ENCODE measurements at regions not wholly inside any gene's neighbourhood (a gene's known extent, or its start where the extent isn't known, plus 50 kb on each side); places are given as distances from the start of the nearest gene placed in this dataset.
"Not testable (repeated sequence)": the region's sequence is repeated elsewhere in the genome, so short reads cannot be mapped to it uniquely, and the experiment has no call there.

DNA sequence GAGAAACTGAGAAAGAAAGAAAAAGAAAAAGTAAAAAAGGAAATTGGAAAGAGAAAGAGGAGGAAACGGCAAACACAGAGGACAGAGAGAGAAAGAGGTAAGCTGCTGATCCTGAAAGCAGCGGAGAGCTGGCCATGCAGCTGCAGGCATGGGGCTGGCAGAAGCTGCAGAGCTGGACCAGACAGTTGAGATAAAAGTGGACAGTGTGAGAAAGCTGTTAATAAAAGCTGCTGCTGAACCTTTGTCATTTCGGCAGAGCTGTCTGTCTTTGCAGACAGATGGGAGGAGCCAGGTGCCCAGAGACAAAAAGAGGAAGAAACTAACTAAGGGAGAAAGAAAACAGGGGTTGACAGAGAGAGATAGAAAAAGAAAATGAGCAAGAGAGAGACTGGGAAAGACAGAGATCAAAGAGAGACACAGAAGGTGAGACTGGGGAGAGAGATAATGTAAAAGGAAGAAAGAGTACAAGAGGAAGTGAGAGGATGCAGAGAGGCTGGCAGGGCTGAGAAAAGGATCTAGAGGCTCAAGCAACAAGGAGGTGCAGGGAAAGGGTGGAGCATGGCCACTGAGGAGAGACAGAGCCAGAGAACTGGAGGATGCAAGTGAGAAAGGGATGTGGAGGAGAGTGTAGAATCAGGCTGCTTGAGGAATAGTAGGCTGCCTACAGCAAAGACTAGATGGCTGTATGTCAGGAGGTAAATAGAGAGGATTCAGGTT is 376.8 kb upstream of the FGF16 start:
- Histone ChIP-seq H3K4me3 (ENCODE audit: low read length) (no peak overlapping the region), H3K9ac (ENCODE audit: low read depth, low read length) (no peak overlapping the region), H3K27me3 (ENCODE audit: insufficient read depth, low read length) (no peaks in the 10 kb centered on the region), H3K4me1 (ENCODE audit: insufficient read depth, low read length) (no peaks in the 10 kb centered on the region), H3K36me3 (ENCODE audit: insufficient read depth, low read length) (no peaks in the 10 kb centered on the region), H3K9me3 (ENCODE audit: insufficient read depth, low read depth, low read length) (no peaks in the 10 kb centered on the region), H3K27ac (ENCODE audit: low read depth, low read length) (no peak overlapping the region)
- 60% methylated on average over 3 of the region's 3 CpGs for WGBS

DNA sequence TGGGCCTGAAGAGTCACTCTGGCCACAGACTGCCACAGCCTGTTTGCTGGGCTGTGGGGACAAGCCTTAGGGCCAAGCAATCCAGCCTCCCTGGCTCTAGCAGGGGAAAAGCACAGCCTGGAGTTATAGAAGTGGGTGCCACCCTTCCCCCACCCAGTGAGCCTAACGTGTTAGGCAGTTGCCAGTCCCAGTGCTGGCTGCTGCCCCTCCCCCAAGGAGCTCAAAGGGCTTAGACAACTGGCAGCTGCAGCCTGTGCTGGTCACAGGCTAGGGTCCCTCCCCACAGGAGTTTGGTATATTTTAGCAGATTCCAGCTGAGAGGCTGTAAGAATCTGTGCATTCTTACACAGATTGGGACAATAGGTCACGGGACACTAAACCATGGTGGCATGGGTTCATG is 370.3 kb upstream of the FGF16 start:
- no peaks in the 10 kb centered on the region for H3K36me3 ChIP-seq (ENCODE audit: insufficient read depth, low read length)
- H3K27me3 ChIP-seq (ENCODE audit: insufficient read depth, low read length) = no peaks in the 10 kb centered on the region
- no peak overlapping the region for H3K9ac ChIP-seq (ENCODE audit: low read depth, low read length)
- no peak overlapping the region for H3K27ac ChIP-seq (ENCODE audit: low read depth, low read length)
- 56% methylated on average over 2 of the region's 2 CpGs for WGBS
- H3K4me1 ChIP-seq (ENCODE audit: insufficient read depth, low read length) = no peaks in the 10 kb centered on the region
- no peaks in the 10 kb centered on the region for H3K9me3 ChIP-seq (ENCODE audit: insufficient read depth, low read depth, low read length)
- no peak overlapping the region for H3K4me3 ChIP-seq (ENCODE audit: low read length)

DNA sequence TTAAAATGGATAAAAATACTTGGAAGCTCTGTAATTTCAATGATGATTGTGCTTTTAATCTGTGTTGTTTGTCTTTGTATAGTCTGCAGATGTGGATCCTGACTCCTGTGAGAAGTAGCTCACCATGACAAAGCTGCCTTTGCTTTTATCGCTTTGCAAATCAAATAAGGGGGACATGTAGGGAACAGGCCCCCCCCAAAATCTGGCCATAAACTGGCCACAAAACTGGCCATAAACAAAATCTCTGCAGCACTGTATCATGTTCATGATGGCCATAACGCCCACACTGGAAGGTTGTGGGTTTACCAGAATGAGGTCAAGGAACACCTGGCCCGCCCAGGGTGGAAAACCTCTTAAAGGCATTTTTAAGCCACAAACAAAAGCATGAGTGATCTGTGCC is 366.0 kb upstream of the FGF16 start:
- 91% methylated on average over 3 of the region's 3 CpGs for WGBS
- H3K4me1 ChIP-seq (ENCODE audit: insufficient read depth, low read length); H3K27me3 ChIP-seq (ENCODE audit: insufficient read depth, low read length); H3K27ac ChIP-seq (ENCODE audit: low read depth, low read length); H3K9ac ChIP-seq (ENCODE audit: low read depth, low read length); H3K4me3 ChIP-seq (ENCODE audit: low read length); H3K9me3 ChIP-seq (ENCODE audit: insufficient read depth, low read depth, low read length); H3K36me3 ChIP-seq (ENCODE audit: insufficient read depth, low read length): not testable (repeated sequence)

DNA sequence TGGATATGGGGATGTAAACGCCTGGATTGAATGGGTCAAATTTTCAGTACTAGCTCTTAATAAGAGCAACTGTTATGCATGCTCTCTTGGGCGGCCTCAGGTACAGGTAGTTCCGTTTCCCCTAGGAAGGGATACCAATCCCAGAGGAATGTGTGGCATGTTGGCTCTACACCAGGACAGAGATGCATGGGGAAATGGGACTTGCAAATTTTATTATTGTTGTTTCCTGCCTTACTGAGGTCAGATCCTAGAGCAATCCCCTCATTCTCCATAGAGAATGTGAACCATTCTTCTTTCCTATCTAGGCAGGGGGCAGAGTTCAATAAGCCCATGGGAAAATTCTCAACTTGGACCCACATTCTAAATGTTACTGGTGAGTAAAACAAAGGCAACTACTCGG is 361.8 kb upstream of the FGF16 start:
- no peaks in the 10 kb centered on the region for H3K27me3 ChIP-seq (ENCODE audit: insufficient read depth, low read length)
- no peak overlapping the region for H3K9ac ChIP-seq (ENCODE audit: low read depth, low read length)
- WGBS = 100% methylated on average over 4 of the region's 4 CpGs
- no peak overlapping the region for H3K4me3 ChIP-seq (ENCODE audit: low read length)
- no peak overlapping the region for H3K27ac ChIP-seq (ENCODE audit: low read depth, low read length)
- no peaks in the 10 kb centered on the region for H3K4me1 ChIP-seq (ENCODE audit: insufficient read depth, low read length)
- no peaks in the 10 kb centered on the region for H3K9me3 ChIP-seq (ENCODE audit: insufficient read depth, low read depth, low read length)
- no peaks in the 10 kb centered on the region for H3K36me3 ChIP-seq (ENCODE audit: insufficient read depth, low read length)

DNA sequence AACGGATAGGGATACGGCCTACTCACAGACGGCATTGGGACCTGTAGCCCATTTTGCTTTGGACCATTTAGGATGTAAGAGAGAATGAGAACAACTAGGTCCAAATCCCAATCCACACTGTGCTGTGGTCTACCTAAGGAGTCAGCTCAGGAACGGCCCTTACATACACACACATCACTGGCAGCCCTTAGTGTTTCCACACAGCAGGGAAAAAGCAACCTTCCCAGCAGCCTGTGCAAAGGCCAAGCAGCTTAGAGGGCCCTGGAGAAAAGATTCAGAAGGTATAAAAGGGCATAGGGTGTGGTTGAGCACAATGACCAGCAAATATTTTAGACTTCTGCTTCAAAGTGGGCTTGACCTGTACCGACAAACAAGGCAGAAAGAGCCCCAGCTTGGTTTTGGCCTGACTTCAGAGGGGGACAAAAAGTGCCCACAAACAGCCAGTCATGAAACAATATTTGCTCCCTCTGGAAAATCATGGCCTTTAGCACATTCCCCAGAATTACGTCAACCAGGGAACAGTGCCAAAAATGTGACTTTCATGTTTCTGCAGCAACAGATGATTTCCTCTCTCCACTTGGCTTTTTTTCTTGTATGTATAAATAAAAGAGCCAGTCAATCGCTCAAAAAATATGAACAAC is 359.5 kb upstream of the FGF16 start:
- no peaks in the 10 kb centered on the region for H3K9me3 ChIP-seq (ENCODE audit: insufficient read depth, low read depth, low read length)
- WGBS = 96% methylated on average over 5 of the region's 7 CpGs
- no peaks in the 10 kb centered on the region for H3K4me1 ChIP-seq (ENCODE audit: insufficient read depth, low read length)
- no peaks in the 10 kb centered on the region for H3K27me3 ChIP-seq (ENCODE audit: insufficient read depth, low read length)
- no peak overlapping the region for H3K27ac ChIP-seq (ENCODE audit: low read depth, low read length)
- no peaks in the 10 kb centered on the region for H3K36me3 ChIP-seq (ENCODE audit: insufficient read depth, low read length)
- no peak overlapping the region for H3K9ac ChIP-seq (ENCODE audit: low read depth, low read length)
- no peak overlapping the region for H3K4me3 ChIP-seq (ENCODE audit: low read length)

DNA sequence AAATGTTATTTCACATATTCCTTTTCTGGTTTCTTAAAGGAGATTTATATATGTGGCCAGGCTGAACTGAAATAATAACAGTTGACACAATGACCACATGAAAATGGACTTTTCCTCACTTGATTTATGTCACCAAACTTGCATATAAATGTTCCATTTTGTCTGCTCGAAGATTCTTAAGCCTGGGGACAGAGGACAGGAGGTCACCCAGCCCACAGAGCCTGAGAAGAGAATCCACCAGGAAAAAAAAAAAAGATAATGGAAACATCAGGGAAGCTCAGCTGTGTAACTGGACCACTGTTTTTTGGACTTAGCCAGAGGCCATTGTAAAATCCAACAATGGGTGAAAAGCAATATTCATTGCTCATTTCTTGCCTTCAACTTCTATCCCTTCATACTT is 359.0 kb upstream of the FGF16 start:
- Histone ChIP-seq H3K9me3 (ENCODE audit: insufficient read depth, low read depth, low read length) (no peaks in the 10 kb centered on the region), H3K4me3 (ENCODE audit: low read length) (no peak overlapping the region), H3K9ac (ENCODE audit: low read depth, low read length) (no peak overlapping the region), H3K36me3 (ENCODE audit: insufficient read depth, low read length) (no peaks in the 10 kb centered on the region), H3K4me1 (ENCODE audit: insufficient read depth, low read length) (no peaks in the 10 kb centered on the region), H3K27me3 (ENCODE audit: insufficient read depth, low read length) (no peaks in the 10 kb centered on the region), H3K27ac (ENCODE audit: low read depth, low read length) (no peak overlapping the region)
- WGBS = 88% methylated on average over 1 of the region's 1 CpG

DNA sequence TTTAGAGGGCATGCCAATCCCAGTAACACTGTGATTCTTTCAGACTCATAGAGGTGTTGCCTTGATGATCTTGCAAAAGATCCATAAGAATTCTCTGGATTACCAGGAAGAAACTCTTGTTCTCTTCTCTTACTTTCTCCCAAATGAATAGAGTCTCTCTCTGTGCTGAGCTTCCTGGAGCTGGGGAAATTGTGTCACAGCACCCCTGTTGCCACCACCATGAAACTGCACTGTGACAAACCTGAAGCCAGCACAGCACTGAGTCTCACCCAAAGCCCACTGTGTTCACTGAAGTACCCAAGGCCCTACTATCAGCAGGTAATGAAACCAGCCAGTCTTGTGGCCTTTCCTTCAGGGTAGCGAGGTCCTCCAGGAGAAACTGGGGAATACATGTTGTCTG is 332.7 kb upstream of the FGF16 start:
- H3K27me3 ChIP-seq (ENCODE audit: insufficient read depth, low read length) = no peaks in the 10 kb centered on the region
- WGBS = 73% methylated on average over 1 of the region's 1 CpG
- no peak overlapping the region for H3K27ac ChIP-seq (ENCODE audit: low read depth, low read length)
- no peak overlapping the region for H3K9ac ChIP-seq (ENCODE audit: low read depth, low read length)
- H3K4me3 ChIP-seq (ENCODE audit: low read length) = no peak overlapping the region
- H3K36me3 ChIP-seq (ENCODE audit: insufficient read depth, low read length) = no peaks in the 10 kb centered on the region
- no peaks in the 10 kb centered on the region; the same call in 1 of the 2 replicates for H3K4me1 ChIP-seq (ENCODE audit: insufficient read depth, low read length)
- no peaks in the 10 kb centered on the region for H3K9me3 ChIP-seq (ENCODE audit: insufficient read depth, low read depth, low read length)

DNA sequence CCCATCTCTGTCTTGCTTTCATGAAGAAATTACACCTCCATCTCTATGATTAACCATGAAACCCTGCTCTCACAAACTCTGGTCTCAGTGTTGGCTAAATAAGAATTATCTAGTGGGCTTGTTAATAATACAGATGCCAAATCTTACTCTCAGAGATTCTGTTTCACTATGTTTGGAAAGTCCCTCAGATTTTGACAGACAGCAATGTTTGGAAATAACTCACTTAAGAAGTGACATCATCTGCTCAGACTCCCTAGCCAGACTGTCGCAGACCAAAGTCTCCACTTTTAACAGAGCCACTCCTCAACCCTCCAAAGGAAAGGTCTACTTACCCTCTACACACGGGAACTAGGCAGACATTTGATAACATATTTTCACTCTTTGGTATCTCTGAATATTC is 328.5 kb upstream of the FGF16 start:
- Histone ChIP-seq H3K4me1 (ENCODE audit: insufficient read depth, low read length) (no peaks in the 10 kb centered on the region; the same call in 1 of the 2 replicates), H3K36me3 (ENCODE audit: insufficient read depth, low read length) (no peaks in the 10 kb centered on the region), H3K9ac (ENCODE audit: low read depth, low read length) (no peak overlapping the region), H3K27ac (ENCODE audit: low read depth, low read length) (no peak overlapping the region), H3K9me3 (ENCODE audit: insufficient read depth, low read depth, low read length) (no peaks in the 10 kb centered on the region), H3K4me3 (ENCODE audit: low read length) (no peak overlapping the region), H3K27me3 (ENCODE audit: insufficient read depth, low read length) (no peaks in the 10 kb centered on the region)
- 44% methylated on average over 2 of the region's 2 CpGs for WGBS

DNA sequence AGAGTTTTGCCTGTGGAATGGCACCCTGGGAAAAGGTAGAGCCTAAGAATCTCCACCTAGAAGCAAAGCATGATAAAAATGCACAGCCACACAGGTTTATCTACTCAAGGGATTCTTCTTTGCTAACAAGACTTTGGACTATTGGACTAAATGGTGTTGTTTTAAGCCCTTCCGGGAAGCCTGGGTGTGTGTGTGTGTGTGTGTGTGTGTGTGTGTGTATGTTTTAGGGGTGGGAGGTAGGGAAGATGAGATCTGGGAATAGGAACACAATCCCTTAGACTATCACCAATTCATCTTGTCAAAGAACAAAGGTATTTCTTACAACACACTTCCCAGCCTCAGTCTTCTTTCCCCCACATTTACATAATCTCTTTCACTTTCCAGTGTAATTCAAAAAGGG is 327.5 kb upstream of the FGF16 start:
- Histone ChIP-seq H3K36me3 (ENCODE audit: insufficient read depth, low read length) (no peaks in the 10 kb centered on the region), H3K4me1 (ENCODE audit: insufficient read depth, low read length) (no peaks in the 10 kb centered on the region; the same call in 1 of the 2 replicates), H3K4me3 (ENCODE audit: low read length) (no peak overlapping the region), H3K9ac (ENCODE audit: low read depth, low read length) (no peak overlapping the region), H3K27me3 (ENCODE audit: insufficient read depth, low read length) (no peaks in the 10 kb centered on the region), H3K9me3 (ENCODE audit: insufficient read depth, low read depth, low read length) (no peaks in the 10 kb centered on the region), H3K27ac (ENCODE audit: low read depth, low read length) (no peak overlapping the region)
- 86% methylated on average over 1 of the region's 1 CpG for WGBS

DNA sequence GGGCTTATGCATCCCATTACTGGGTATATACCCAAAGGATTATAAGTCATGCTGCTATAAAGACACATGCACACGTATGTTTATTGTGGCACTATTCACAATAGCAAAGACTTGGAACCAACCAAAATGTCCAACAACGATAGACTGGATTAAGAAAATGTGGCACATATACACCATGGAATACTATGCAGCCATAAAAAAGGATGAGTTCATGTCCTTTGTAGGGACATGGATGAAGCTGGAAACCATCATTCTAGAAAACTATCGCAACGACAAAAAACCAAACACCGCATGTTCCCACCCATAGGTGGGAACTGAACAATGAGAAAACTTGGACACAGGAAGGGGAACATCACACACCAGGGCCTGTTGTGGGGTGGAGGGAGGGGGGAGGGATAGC is 323.3 kb upstream of the FGF16 start:
- not testable (repeated sequence) for H3K36me3 ChIP-seq (ENCODE audit: insufficient read depth, low read length); H3K4me3 ChIP-seq (ENCODE audit: low read length); H3K9ac ChIP-seq (ENCODE audit: low read depth, low read length); H3K27ac ChIP-seq (ENCODE audit: low read depth, low read length); H3K27me3 ChIP-seq (ENCODE audit: insufficient read depth, low read length); H3K4me1 ChIP-seq (ENCODE audit: insufficient read depth, low read length); H3K9me3 ChIP-seq (ENCODE audit: insufficient read depth, low read depth, low read length)
- WGBS = 100% methylated on average over 1 of the region's 5 CpGs

DNA sequence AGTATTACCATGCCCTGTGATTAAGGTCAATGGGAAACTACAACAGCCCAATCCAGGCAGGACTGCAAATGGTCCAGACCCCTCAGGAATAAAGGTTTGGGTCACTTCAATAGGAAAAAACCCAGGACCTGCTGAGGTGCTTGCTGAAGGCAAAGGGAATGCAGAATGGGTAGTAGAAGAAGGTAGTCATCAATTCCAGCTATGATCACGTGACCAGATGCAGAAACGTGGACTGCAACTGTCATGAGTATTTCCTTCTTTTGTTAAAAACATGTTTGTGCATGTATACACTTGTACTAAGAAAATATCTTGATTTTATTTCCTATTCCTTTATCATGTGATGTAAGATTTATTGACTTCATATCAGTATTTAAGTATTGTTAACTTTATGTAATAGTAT is 319.6 kb upstream of the FGF16 start:
- H3K9me3 ChIP-seq (ENCODE audit: insufficient read depth, low read depth, low read length) = not testable (repeated sequence)
- WGBS = 86% methylated on average over 1 of the region's 2 CpGs

DNA sequence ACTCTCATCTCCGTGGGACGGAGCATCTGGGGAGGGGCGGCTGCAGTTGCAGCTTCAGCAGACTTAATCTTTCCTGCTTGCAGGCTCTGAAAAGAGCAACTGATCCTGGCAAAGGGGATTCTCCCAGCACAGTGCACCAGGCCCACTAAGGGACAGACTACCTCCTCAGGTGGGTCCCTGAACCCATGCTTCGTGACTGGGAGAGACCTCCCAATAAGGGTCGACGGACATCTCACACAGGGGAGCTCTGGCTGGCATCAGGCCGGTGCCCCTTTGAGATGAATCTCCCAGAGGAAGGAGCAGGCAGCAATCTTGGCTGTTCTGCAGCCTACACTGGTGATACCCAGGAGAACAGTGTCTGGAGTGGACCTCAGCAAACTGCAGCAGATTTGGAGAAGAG is 303.3 kb upstream of the FGF16 start:
- 89% methylated on average over 7 of the region's 7 CpGs for WGBS
- H3K9ac ChIP-seq (ENCODE audit: low read depth, low read length) = no peak overlapping the region
- H3K4me3 ChIP-seq (ENCODE audit: low read length) = no peak overlapping the region
- no peaks in the 10 kb centered on the region for H3K36me3 ChIP-seq (ENCODE audit: insufficient read depth, low read length)
- H3K27me3 ChIP-seq (ENCODE audit: insufficient read depth, low read length) = no peaks in the 10 kb centered on the region
- H3K9me3 ChIP-seq (ENCODE audit: insufficient read depth, low read depth, low read length) = no peaks in the 10 kb centered on the region
- no peaks in the 10 kb centered on the region for H3K4me1 ChIP-seq (ENCODE audit: insufficient read depth, low read length)
- H3K27ac ChIP-seq (ENCODE audit: low read depth, low read length) = no peak overlapping the region

More for the DNA sequence above, 319.6 kb upstream of the FGF16 start:
- H3K36me3 ChIP-seq (ENCODE audit: insufficient read depth, low read length); H3K27me3 ChIP-seq (ENCODE audit: insufficient read depth, low read length); H3K9ac ChIP-seq (ENCODE audit: low read depth, low read length); H3K4me3 ChIP-seq (ENCODE audit: low read length); H3K27ac ChIP-seq (ENCODE audit: low read depth, low read length); H3K4me1 ChIP-seq (ENCODE audit: insufficient read depth, low read length): not testable (repeated sequence)
